Body of pancreas (tissue), 4 donors: ENCODE measurements at regions not wholly inside any gene's neighbourhood (a gene's known extent, or its start where the extent isn't known, plus 50 kb on each side); places are given as distances from the start of the nearest gene placed in this dataset.

Source experiments
- ATAC-seq: fragments of 150-250 bp; one replicate; pipeline ENCODE4 v1.9.1; 2016
- DNase-seq, 4 donors: peaks; one replicate each; pipeline ENCODE4 v3.0.0-alpha.2; 2019
- H3K27ac ChIP-seq, 4 donors: fragments of 200-600 bp; sonication (generic); 1 replicate in 3 of 4; 2 replicates in 1 of 4; pipeline versions ENCODE4 v1.5.1 to v1.6.1; 2016 to 2019; ENCODE audit warnings: mild to moderate bottlenecking in 1 of 4, mixed read lengths in 1 of 4, moderate library complexity in 1 of 4
- H3K27me3 ChIP-seq, 2 donors: fragments of 200-600 bp; sonication (generic); one replicate each; pipeline ENCODE4 v1.6.0; 2016; ENCODE audit warnings: mild to moderate bottlenecking in 1 of 2
- H3K36me3 ChIP-seq, 2 donors: fragments of 200-600 bp; sonication (generic); replicated peaks in 1 of 2; 2 replicates each; pipeline ENCODE4 v1.5.1; 2016; ENCODE audit warnings: low read depth in 2 of 2; ENCODE audit not compliant: insufficient read depth in 1 of 2
- H3K4me1 ChIP-seq: fragments of 200-600 bp; sonication (generic); one replicate; pipeline ENCODE4 v1.6.0; 2016
- H3K4me3 ChIP-seq, 2 donors: fragments of 200-600 bp; sonication (generic); 1 replicate in 1 of 2; 2 replicates in 1 of 2; pipeline ENCODE4 v1.5.1; 2016 to 2019
- H3K9me3 ChIP-seq, 3 donors: fragments of 200-600 bp; sonication (generic); 1 replicate in 2 of 3; 2 replicates in 1 of 3; pipeline ENCODE4 v1.5.1; 2016
- POLR2A ChIP-seq, 3 donors: fragments of 450-650 bp; IDR thresholded peaks; one replicate each; pipeline ENCODE4 v1.6.1; 2016; ENCODE audit warnings: antibody characterized with exemption in 3 of 3, mild to moderate bottlenecking in 2 of 3
- WGBS, 2 donors: methylation state at CpG; one replicate each; pipeline ENCODE4 v1.1.5; 2017; 5-methylcytosine and 5-hydroxymethylcytosine counted together
- intact Hi-C: fragments of 100-400 bp; cut with DNase I; formaldehyde crosslinking; loops from one replicate; pipeline ENCODE4 v1.15.1; 2023
- TF ChIP-seq, protein P1 (sequence below), 7 experiments: fragments of 450-650 bp in 4 of 7; fragments of 200-600 bp in 3 of 7; sonication (generic) in 3 of 7; IDR thresholded peaks; one replicate each; pipeline ENCODE4 v1.5.1; 2016 to 2019; ENCODE audit warnings: antibody characterized with exemption in 7 of 7

GRCh38 chr17:14774774-14775173 lies 473.9 kb downstream of the HS3ST3B1 start:
- H3K9me3 ChIP-seq, result no peaks in the 10 kb centered on the region
- ATAC-seq (no peak), DNase-seq (no peak)
- no peaks in the 10 kb centered on the region for H3K36me3 ChIP-seq
- intact Hi-C loops, result no loop called here
- 85 to 94% methylated on average over 1 of the region's 1 CpG for WGBS, 2 donors
- TF ChIP-seq POLR2A (IDR thresholded peaks at IDR 0.05), result no peak
- TF ChIP-seq, protein P1, sequence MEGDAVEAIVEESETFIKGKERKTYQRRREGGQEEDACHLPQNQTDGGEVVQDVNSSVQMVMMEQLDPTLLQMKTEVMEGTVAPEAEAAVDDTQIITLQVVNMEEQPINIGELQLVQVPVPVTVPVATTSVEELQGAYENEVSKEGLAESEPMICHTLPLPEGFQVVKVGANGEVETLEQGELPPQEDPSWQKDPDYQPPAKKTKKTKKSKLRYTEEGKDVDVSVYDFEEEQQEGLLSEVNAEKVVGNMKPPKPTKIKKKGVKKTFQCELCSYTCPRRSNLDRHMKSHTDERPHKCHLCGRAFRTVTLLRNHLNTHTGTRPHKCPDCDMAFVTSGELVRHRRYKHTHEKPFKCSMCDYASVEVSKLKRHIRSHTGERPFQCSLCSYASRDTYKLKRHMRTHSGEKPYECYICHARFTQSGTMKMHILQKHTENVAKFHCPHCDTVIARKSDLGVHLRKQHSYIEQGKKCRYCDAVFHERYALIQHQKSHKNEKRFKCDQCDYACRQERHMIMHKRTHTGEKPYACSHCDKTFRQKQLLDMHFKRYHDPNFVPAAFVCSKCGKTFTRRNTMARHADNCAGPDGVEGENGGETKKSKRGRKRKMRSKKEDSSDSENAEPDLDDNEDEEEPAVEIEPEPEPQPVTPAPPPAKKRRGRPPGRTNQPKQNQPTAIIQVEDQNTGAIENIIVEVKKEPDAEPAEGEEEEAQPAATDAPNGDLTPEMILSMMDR (IDR thresholded peaks at IDR 0.05), result no peak
- no peak overlapping the region for H3K4me3 ChIP-seq
- no peaks in the 10 kb centered on the region for H3K4me1 ChIP-seq
- H3K27ac ChIP-seq, result no peak overlapping the region
- H3K27me3 ChIP-seq, result no peaks in the 10 kb centered on the region

DNA sequence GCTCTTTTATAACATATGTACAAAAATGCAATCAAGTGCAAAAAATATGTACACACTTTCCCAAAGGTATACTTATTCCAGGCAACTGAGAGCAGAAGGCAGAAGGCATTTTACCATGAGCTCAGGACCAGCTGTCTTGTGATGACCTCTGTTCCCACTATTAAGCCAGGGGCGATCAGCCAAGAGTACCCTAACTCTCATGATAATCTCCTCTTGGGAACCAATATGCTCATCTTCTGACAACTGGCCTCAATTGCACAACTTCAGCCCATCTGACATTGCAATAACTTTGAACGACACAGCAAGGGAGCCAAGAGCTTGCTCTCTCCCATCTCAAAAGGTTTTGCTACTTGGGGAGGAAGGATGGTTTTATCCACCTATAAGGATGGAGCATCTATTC lies 471.9 kb downstream of the HS3ST3B1 start:
- 53 to 85% methylated on average over 2 of the region's 2 CpGs for WGBS, 2 donors
- H3K4me3 ChIP-seq, result no peak overlapping the region
- no peak for ATAC-seq

GRCh38 chr17:14771543-14771942 lies 470.7 kb downstream of the HS3ST3B1 start:
- Histone ChIP-seq H3K27ac (no peak overlapping the region), H3K4me3 (no peak overlapping the region), H3K9me3 (no peaks in the 10 kb centered on the region), H3K27me3 (no peaks in the 10 kb centered on the region), H3K4me1 (no peaks in the 10 kb centered on the region), H3K36me3 (no peaks in the 10 kb centered on the region)
- ATAC-seq (no peak), DNase-seq (no peak)
- WGBS, 2 donors, result 78 to 82% methylated on average over 6 of the region's 6 CpGs
- no peak for TF ChIP-seq POLR2A (IDR thresholded peaks at IDR 0.05)
- TF ChIP-seq, protein P1 (IDR thresholded peaks at IDR 0.05), result no peak
- intact Hi-C loops, result no loop called here

More for the DNA sequence above, 471.9 kb downstream of the HS3ST3B1 start:
- Histone ChIP-seq H3K9me3 (no peaks in the 10 kb centered on the region), H3K36me3 (no peaks in the 10 kb centered on the region), H3K4me1 (no peaks in the 10 kb centered on the region), H3K27ac (no peak overlapping the region), H3K27me3 (no peaks in the 10 kb centered on the region)
- TF ChIP-seq POLR2A (IDR thresholded peaks at IDR 0.05), result no peak
- TF ChIP-seq, protein P1 (IDR thresholded peaks at IDR 0.05), result no peak
- intact Hi-C loops, result no loop called here
- DNase-seq, result no peak

- no peak for DNase-seq
- intact Hi-C loops, result no loop called here
- Histone ChIP-seq H3K9me3 (no peaks in the 10 kb centered on the region), H3K4me3 (no peak overlapping the region), H3K36me3 (no peaks in the 10 kb centered on the region), H3K27ac (no peak overlapping the region), H3K4me1 (no peaks in the 10 kb centered on the region), H3K27me3 (no peaks in the 10 kb centered on the region)
- TF ChIP-seq, protein P1 (IDR thresholded peaks at IDR 0.05), result peak in 2 of 7 experiments; percentile 16 to 36
- TF ChIP-seq POLR2A (IDR thresholded peaks at IDR 0.05), result no peak
- 81 to 83% methylated on average over 2 of the region's 2 CpGs for WGBS, 2 donors
- no peak for ATAC-seq
These were observed 468.0 kb downstream of the HS3ST3B1 start for GRCh38 chr17:14768923-14769322.

GRCh38 chr17:14762736-14763479 lies 462.0 kb downstream of the HS3ST3B1 start:
- Histone ChIP-seq H3K27me3 (no peaks in the 10 kb centered on the region), H3K4me1 (peaks cover 20% of the 10 kb centered on the region), H3K9me3 (no peaks in the 10 kb centered on the region), H3K27ac (no peak overlapping the region), H3K36me3 (no peaks in the 10 kb centered on the region), H3K4me3 (no peak overlapping the region)
- no peak for ATAC-seq
- WGBS, 2 donors, result 57 to 58% methylated on average over 3 of the region's 3 CpGs
- intact Hi-C loops, result no loop called here
- no peak for TF ChIP-seq POLR2A (IDR thresholded peaks at IDR 0.05)
- TF ChIP-seq, protein P1 (IDR thresholded peaks at IDR 0.05), result no peak
- DNase-seq, result no peak
